Posterior cingulate gyrus (tissue), 11 donors: ENCODE measurements at regions not wholly inside any gene's neighbourhood (a gene's known extent, or its start where the extent isn't known, plus 50 kb on each side); places are given as distances from the start of the nearest gene placed in this dataset.
"Not testable (repeated sequence)": the region's sequence is repeated elsewhere in the genome, so short reads cannot be mapped to it uniquely, and the experiment has no call there.

Experiments
- DNase-seq, 10 donors: peaks; one replicate each; pipeline versions ENCODE4 v3.0.0 to v3.0.0-alpha.2; 2020 to 2021; ENCODE audit warnings: mixed read lengths in 3 of 10
- intact Hi-C: fragments of 100-400 bp; cut with DNase I; formaldehyde crosslinking; loops from one replicate; pipeline ENCODE4 v1.15.1; 2023

DNA sequence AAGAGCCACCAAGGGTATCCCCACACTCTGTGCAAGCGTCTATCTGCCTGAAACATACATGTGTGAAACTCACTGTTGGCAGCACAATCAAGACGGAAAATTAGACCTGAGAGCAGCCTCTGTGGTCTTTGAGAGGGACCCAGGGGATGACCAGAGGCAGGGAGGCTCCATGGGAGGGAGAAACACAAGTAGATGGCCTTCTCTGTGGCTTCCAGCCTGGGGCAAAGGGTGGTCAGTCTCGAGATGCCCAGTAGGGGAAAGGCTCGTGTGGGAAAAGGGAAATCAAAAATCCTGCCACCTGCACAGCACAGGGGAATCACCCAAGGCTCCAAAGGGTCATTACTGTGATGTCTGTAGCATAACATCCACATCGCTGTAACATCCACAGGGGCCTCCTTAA, 823.3 kb downstream of the KCNJ18 start:
- intact Hi-C loops, result no loop called here
- no peak for DNase-seq

DNA sequence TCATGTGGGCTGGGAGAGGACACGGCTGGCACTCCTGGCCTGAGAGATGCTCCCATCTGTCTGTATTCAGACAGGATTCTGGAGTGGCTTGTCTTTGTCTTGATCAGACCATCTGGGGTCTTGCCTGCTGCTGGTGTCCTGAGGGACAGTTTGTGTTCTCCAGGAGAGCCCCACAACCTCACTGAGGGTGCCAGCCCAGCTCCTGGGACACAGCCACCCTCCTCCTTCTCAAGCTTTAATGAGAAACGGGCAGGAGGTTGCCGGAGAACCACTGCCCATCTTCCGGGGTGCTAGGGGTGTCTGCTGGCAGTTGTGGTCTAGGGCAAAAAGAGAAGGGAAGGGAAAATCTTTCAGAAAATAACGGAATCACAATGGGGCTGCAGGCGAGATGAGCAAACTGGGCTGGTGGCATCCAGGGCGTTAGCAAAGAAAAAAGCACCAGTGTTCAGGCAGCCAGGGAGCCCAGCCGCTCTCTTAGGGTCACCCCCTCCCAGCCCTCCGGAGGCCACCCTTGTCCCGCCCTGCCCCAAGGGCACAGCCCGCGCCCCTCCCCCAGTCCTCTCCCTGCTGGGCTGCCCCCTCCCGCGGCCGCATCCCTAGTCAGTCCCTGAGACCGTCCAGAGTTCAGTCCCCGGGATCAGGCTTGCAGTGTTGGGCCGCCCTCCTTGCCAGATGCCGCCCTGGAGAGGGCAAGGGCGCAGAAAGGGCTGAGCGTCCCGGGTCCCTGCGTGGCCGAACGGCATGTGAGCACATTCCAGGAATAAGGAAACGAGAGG, 824.7 kb downstream of the KCNJ18 start:
- DNase-seq, result peak in 1 of 10 donors; percentile 79
- intact Hi-C loops, result no loop called here

DNA sequence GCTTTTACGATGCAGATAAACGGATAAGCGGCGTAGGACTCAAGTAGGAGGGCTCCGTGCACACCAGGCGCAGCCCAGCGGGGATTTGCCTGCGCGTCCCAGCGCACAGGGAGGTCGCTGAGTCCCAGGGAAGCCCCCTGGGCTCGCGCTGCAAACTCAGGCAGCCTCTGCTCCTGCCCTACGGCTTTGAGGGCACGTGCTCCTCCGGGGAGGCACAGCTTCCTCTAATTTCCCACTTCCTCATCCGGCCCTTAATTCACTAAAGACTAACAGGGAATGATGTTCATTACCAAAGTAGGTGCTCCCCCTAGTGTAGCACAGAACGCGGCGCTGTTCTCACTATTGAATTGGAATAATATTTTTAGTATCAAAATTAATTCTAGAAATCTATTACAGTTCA, 825.4 kb downstream of the KCNJ18 start:
- intact Hi-C loops, result no loop called here
- no peak for DNase-seq

DNA sequence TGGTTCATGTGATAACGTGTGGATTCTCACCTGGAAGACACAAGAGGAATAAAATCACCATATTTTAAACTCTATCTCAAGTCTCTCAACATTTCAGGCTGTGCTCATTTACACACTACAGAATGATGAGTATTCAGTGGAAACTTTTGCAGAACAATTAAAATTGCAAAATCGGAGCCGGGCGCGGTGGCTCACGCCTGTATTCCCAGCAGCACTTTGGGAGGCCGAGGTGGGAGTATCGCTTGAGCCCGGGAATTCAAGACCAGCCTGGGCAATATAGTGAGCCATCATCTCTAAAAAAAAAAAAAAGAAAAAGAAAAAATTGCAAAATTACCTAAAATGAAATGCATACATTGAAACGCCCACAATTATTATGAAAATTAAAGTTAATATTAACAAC, 825.9 kb downstream of the KCNJ18 start:
- DNase-seq, result peak in 1 of 10 donors; percentile 68
- intact Hi-C loops, result no loop called here

DNA sequence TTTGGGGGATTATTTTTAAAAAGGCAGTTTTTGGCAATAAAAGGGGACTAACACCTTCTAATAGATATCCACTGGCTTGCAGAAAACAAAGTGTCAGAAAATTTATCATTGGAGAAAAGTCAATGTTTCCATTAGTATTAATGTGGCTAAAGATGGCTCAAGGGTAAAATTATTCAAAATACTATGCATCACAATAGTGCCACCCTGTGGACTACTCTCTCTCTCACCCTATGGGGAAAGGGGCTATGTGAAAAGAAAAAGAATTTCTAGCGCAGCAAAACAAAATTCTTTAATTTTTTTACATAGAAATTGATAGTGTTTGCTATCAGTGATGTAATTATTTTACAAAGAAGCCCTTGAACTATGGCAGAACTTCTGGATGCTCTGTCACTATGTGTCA, 856.5 kb downstream of the KCNJ18 start:
- intact Hi-C loops, DNase-seq: not testable (repeated sequence)

DNA sequence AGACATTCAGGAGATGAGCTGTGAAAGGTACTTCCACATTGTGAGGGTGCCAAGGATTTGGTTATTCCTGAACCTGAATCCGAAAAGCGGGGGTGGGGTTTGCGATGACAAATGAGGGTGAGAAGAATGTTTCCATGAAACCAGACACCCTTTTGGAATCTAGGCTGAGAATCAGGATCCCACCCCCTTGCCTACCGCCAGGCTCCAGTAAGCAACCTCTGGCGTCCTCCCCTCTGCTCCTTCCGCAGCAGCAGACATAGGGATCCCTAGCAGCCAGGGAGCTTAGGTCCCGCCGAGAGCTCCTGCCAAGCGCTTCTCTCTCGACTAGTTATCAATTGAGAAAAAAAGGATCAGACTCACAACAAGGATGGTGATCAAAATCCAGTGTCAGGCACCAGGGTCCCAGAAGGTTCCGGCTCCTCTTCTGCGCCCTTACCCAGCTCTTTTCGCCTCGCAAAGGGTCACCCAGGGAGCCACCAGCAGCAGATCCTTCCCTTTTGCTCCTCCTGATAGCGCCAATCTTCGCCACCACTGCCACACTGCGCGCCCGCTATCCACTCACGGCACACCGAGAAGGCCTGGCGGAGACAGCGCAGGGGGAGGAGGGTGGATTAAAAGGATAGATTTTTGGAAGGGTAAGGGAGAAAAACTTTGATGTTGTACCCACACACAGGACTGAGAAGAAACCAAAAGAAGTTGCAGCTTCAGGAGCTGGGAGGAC, 859.5 kb downstream of the KCNJ18 start:
- intact Hi-C loops, result not testable (repeated sequence)
- peak in 1 of 10 donors; percentile 53 for DNase-seq

DNA sequence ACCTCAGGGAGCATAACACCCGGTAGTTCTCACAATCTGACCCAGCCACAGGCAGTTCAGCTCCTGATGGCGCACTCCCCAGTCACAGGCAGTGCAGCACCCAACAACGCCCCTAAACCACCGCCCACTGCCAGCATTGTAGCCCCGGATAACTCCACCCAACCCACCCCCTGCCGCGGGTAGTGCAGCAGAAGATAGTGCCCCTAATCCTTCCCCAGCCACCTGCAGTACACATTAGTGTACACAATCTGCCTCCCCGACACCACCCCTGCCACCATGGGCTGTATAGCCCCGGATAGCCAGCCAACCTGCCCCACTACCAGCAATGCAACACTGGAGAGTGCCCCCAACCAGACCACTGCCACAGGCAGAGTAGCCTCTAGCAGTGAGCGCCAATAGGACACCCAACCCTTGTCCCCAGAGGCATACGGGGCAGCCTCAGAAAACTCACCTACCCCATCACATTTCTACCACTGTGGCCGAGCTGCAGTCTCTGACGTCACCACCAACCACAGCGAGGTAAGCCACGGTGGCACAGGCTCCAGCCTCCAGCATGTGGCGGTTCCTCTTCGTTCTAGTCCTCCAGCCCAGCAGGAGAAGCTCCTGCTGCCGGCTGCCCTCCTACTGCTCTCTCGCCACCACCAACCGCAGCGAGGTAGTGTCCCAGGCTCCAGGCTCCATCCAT, 877.3 kb downstream of the KCNJ18 start:
- intact Hi-C loops, result no loop called here
- peak in 1 of 10 donors; percentile 22 for DNase-seq

DNA sequence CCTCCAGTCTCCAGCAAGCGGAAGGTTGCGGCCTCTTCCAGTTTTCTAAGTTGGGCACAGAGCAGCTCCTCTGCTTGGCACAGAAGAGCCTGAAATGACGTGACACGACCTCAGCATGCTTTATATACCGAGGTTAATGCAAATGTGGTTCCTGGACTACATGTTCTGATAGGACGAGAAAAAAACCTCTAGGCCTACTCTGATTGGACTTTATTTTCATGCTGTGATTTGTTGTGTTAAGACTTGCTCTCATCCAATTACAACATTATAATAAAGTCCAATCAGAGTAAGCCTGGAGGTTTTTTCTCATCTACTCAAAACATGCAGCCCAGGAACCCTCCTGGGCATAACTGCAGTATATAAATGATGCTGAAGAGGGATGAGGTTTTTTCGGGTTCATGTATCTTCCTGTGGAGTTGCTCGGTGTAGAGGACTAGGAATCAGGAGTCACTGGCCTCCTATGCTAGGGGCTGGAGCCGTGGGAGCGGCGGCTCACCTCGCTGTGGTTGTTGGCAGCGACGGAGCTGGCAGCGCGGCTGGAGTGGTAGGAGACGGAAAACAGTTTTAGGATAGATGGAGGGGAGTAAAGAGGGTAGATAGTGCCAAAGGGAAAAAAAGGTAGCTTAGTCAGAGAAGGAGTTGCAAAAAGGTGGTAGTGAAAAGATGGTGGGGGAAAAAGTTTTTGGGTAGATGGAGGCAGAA, 878.0 kb downstream of the KCNJ18 start:
- intact Hi-C loops, result no loop called here
- no peak for DNase-seq

DNA sequence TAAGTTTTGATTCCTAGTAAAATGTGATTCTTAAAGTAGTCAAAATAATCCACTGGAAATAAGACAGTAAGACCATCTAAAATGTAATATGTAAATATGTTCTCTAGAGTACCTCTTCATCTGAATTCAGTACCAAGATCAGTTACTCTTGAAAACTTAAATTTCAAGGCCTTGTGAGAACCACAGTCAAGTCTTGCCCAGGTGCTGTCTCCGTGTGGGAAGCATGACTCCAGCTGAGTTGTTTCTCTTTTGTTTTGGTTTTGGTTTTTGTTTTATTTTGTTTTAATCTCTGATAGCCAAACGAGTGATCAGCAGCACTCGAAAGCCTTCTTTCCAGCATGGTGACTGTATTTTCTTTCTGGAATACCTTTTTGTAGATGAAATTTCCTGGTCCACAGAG, 907.0 kb downstream of the KCNJ18 start:
- intact Hi-C loops, result no loop called here
- no peak for DNase-seq

DNA sequence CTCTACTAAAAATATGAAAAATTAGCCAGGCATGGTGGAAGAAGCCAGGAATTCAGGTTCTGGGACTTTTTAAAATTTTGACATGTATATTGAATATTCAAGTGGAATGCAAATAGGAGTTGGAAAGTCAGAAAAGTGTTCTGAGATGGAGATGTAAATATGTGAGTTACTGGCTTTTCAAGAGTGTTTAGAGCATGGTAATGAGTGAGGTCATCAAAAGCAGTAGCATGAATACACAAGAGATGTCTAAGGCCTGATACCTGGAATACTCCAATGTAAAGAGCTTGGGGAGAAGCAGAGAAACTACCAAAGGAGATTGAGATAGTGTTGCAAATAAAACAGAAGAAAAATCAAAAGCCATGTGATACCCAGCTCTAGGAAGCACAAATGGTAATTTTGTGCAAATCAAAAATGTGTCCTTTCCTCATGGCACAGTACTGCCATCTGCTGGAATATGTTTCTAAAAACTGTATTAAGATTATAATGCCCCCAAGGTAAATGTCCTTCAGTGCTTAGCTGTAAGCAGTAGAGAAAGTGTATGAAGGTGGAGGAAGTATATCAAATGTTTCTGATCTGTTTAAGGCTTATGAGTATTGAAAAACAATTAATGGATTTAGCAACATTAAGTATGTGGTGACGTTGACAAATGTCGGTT, 908.4 kb downstream of the KCNJ18 start:
- intact Hi-C loops, result no loop called here
- DNase-seq, result no peak
